ENCODE measurements at regions not wholly inside any gene's neighbourhood (a gene's known extent, or its start where the extent isn't known, plus 50 kb on each side); places are given as distances from the start of the nearest gene placed in this dataset.

- Histone ChIP-seq H3K9me3 (no peaks in the 10 kb centered on the region), H3K4me3 (no peak overlapping the region), H3K27me3 (no peaks in the 10 kb centered on the region), H3K4me1 (peaks cover 0 to 48% (median 5%) of the 10 kb centered on the region in 4 donors), H3K36me3 (no peaks in the 10 kb centered on the region), H3K27ac (peak overlapping the region in 2 of 4 donors; percentile 57)
- 19 to 24% methylated on average over 3 of the region's 3 CpGs for WGBS, 2 donors
- DNase-seq (ENCODE audit: low spot score in 2 of 2), result no peak
- no peak for TF ChIP-seq POLR2A (IDR thresholded peaks at IDR 0.05)
- no peak for TF ChIP-seq CTCF (IDR thresholded peaks at IDR 0.05)
- no peak for TF ChIP-seq EP300 (IDR thresholded peaks at IDR 0.05)
Measured at GRCh38 chr21:16838331-16838730, 674.5 kb upstream of the CXADR start.

- no peaks in the 10 kb centered on the region for H3K9me3 ChIP-seq
- no peak for TF ChIP-seq CTCF (IDR thresholded peaks at IDR 0.05)
- no peak for TF ChIP-seq POLR2A (IDR thresholded peaks at IDR 0.05)
- TF ChIP-seq EP300 (IDR thresholded peaks at IDR 0.05), result no peak
- H3K36me3 ChIP-seq, result no peaks in the 10 kb centered on the region
- H3K27me3 ChIP-seq, result no peaks in the 10 kb centered on the region
- H3K4me1 ChIP-seq, result peaks cover 0 to 53% (median 5%) of the 10 kb centered on the region in 4 donors
- peak overlapping the region in 2 of 4 donors; percentile 56 to 72 for H3K27ac ChIP-seq
- DNase-seq (ENCODE audit: low spot score in 2 of 2), result no peak
- H3K4me3 ChIP-seq, result no peak overlapping the region
Measured at GRCh38 chr21:16840538-16840937, 672.3 kb upstream of the CXADR start.

GRCh38 chr21:16841975-16842695 is 670.7 kb upstream of the CXADR start:
- no peaks in the 10 kb centered on the region for H3K9me3 ChIP-seq
- no peaks in the 10 kb centered on the region for H3K27me3 ChIP-seq
- TF ChIP-seq CTCF (IDR thresholded peaks at IDR 0.05), result no peak
- TF ChIP-seq POLR2A (IDR thresholded peaks at IDR 0.05), result no peak
- no peak for TF ChIP-seq EP300 (IDR thresholded peaks at IDR 0.05)
- no peak for DNase-seq (ENCODE audit: low spot score in 2 of 2)
- H3K4me1 ChIP-seq, result peaks cover 0 to 47% (median 5%) of the 10 kb centered on the region in 4 donors
- no peaks in the 10 kb centered on the region for H3K36me3 ChIP-seq
- peak overlapping the region in 3 of 4 donors; percentile 7 to 76 (median 72) for H3K27ac ChIP-seq
- peak overlapping the region in 2 of 4 donors; percentile 4 to 25 for H3K4me3 ChIP-seq
- 27 to 28% methylated on average over 4 of the region's 4 CpGs for WGBS, 2 donors

GRCh38 chr21:16842696-16843035 is 670.2 kb upstream of the CXADR start:
- H3K4me1 ChIP-seq, result peaks cover 0 to 43% (median 3%) of the 10 kb centered on the region in 4 donors
- no peaks in the 10 kb centered on the region for H3K27me3 ChIP-seq
- peak overlapping the region in 2 of 4 donors; percentile 4 to 25 for H3K4me3 ChIP-seq
- TF ChIP-seq POLR2A (IDR thresholded peaks at IDR 0.05), result no peak
- no peak for TF ChIP-seq CTCF (IDR thresholded peaks at IDR 0.05)
- TF ChIP-seq EP300 (IDR thresholded peaks at IDR 0.05), result no peak
- H3K36me3 ChIP-seq, result no peaks in the 10 kb centered on the region
- no peak for DNase-seq (ENCODE audit: low spot score in 2 of 2)
- 28 to 34% methylated on average over 5 of the region's 5 CpGs for WGBS, 2 donors
- no peaks in the 10 kb centered on the region for H3K9me3 ChIP-seq
- H3K27ac ChIP-seq, result peak overlapping the region in 3 of 4 donors; percentile 7 to 76 (median 72)

GRCh38 chr21:16847211-16847610 is 665.6 kb upstream of the CXADR start:
- no peaks in the 10 kb centered on the region for H3K36me3 ChIP-seq
- no peaks in the 10 kb centered on the region for H3K27me3 ChIP-seq
- H3K4me3 ChIP-seq, result no peak overlapping the region
- TF ChIP-seq EP300 (IDR thresholded peaks at IDR 0.05) (no peak), CTCF (IDR thresholded peaks at IDR 0.05) (no peak), POLR2A (IDR thresholded peaks at IDR 0.05) (no peak)
- 86 to 90% methylated on average over 2 of the region's 2 CpGs for WGBS, 2 donors
- H3K9me3 ChIP-seq, result no peaks in the 10 kb centered on the region
- H3K4me1 ChIP-seq, result peaks cover 0 to 15% (median 0%) of the 10 kb centered on the region in 4 donors
- no peak for DNase-seq (ENCODE audit: low spot score in 2 of 2)
- H3K27ac ChIP-seq, result no peak overlapping the region
